GM23338 (cell line): ENCODE measurements at regions not wholly inside any gene's neighbourhood (a gene's known extent, or its start where the extent isn't known, plus 50 kb on each side); places are given as distances from the start of the nearest gene placed in this dataset.
"Not testable (repeated sequence)": the region's sequence is repeated elsewhere in the genome, so short reads cannot be mapped to it uniquely, and the experiment has no call there.

ENCODE experiments used
- CREB1 ChIP-seq: fragments of 250-450 bp; sonication (Bioruptor Pico); IDR thresholded peaks from 2 replicates; pipeline ENCODE4 v1.5.0; 2020; ENCODE audit warnings: low read depth, mild to moderate bottlenecking, moderate library complexity
- EZH2 ChIP-seq: fragments of 200-600 bp; sonication (generic); IDR thresholded peaks from one replicate; pipeline ENCODE4 v1.8.0; 2017; ENCODE audit warnings: antibody characterized with exemption, mild to moderate bottlenecking, low read depth; ENCODE audit not compliant: unreplicated experiment
- EZH2phosphoT487 ChIP-seq: fragments of 200-600 bp; sonication (generic); IDR thresholded peaks from one replicate; pipeline ENCODE4 v1.8.1; 2018; ENCODE audit warnings: antibody characterized with exemption; ENCODE audit not compliant: unreplicated experiment
- JUNB ChIP-seq: IDR thresholded peaks from one replicate; pipeline ENCODE4 v1.6.1; 2016; ENCODE audit warnings: antibody characterized with exemption; ENCODE audit not compliant: unreplicated experiment
- NANOG ChIP-seq: IDR thresholded peaks from 2 replicates; pipeline ENCODE4 v1.6.1; 2016; ENCODE audit warnings: antibody characterized with exemption, borderline replicate concordance
- POLR2AphosphoS5 ChIP-seq: IDR thresholded peaks from 2 replicates; pipeline ENCODE4 v1.6.1; 2016; ENCODE audit warnings: antibody characterized with exemption, low read depth
- STAT1 ChIP-seq: IDR thresholded peaks from one replicate; pipeline ENCODE4 v1.6.1; 2016; ENCODE audit warnings: antibody characterized with exemption; ENCODE audit not compliant: unreplicated experiment
- ZNF114 ChIP-seq: fragments of 250-450 bp; sonication (Bioruptor Pico); IDR thresholded peaks from 2 replicates; pipeline ENCODE4 v1.5.0; 2020; ENCODE audit warnings: mild to moderate bottlenecking, moderate library complexity
- ZNF331 ChIP-seq: fragments of 250-450 bp; sonication (Bioruptor Pico); IDR thresholded peaks from 2 replicates; pipeline ENCODE4 v1.5.0; 2020; ENCODE audit warnings: low read depth, mild to moderate bottlenecking, moderate library complexity
- TF ChIP-seq, protein P1 (sequence below), 2 experiments: fragments of 200-600 bp in 1 of 2; sonication (generic) in 1 of 2; conservative IDR thresholded peaks; 2 replicates each; pipeline versions ENCODE4 v1.5.1 to v1.6.1; 2016 to 2017; ENCODE audit warnings: antibody characterized with exemption in 2 of 2, low read depth in 2 of 2, mild to moderate bottlenecking in 2 of 2, moderate library complexity in 1 of 2
- TF ChIP-seq, protein P2 (sequence below): IDR thresholded peaks from one replicate; pipeline ENCODE4 v1.6.1; 2018; ENCODE audit warnings: antibody characterized with exemption; ENCODE audit not compliant: unreplicated experiment
- TF ChIP-seq, protein P3 (sequence below): IDR thresholded peaks from 2 replicates; pipeline ENCODE4 v1.6.1; 2016; ENCODE audit warnings: antibody characterized with exemption

DNA sequence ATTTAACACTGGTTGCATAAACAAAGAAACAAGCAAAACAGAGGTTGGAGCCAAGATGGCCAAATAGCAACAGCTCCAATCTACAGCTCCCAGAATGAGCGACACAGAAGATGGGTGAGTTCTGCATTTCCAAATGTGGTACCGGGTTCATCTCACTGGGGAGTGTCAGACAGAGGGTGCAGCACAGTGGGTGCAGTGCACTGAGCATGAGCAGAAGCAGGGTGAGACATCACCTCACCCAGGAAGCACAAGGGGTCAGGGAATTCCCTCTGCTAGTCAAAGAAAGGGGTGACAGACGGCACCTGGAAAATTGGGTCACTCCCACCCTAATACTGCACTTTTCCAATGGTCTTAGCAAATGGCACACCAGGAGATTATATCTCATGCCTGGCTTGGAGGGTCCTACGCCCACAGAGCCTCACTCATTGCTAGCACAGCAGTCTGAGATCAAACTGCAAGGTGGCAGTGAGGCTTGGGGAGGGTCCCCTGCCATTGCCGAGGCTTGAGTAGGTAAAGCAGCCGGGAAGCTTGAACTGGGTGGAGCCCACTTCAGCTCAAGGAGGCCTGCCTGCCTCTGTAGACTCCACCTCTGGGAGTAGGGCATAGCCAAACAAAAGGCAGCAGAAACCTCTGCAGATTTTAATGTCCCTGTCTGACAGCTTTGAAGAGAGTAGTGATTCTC is 4186.5 kb upstream of the OR11H1 start:
- TF ChIP-seq, protein P1, sequence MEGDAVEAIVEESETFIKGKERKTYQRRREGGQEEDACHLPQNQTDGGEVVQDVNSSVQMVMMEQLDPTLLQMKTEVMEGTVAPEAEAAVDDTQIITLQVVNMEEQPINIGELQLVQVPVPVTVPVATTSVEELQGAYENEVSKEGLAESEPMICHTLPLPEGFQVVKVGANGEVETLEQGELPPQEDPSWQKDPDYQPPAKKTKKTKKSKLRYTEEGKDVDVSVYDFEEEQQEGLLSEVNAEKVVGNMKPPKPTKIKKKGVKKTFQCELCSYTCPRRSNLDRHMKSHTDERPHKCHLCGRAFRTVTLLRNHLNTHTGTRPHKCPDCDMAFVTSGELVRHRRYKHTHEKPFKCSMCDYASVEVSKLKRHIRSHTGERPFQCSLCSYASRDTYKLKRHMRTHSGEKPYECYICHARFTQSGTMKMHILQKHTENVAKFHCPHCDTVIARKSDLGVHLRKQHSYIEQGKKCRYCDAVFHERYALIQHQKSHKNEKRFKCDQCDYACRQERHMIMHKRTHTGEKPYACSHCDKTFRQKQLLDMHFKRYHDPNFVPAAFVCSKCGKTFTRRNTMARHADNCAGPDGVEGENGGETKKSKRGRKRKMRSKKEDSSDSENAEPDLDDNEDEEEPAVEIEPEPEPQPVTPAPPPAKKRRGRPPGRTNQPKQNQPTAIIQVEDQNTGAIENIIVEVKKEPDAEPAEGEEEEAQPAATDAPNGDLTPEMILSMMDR (conservative IDR thresholded peaks at IDR 0.05; ENCODE audit: low read depth in 2 of 2) = not testable (repeated sequence)
- not testable (repeated sequence) for TF ChIP-seq POLR2AphosphoS5; STAT1; EZH2; EZH2phosphoT487; CREB1 (CRISPR knock-in tag); JUNB; ZNF331 (CRISPR knock-in tag); NANOG; ZNF114 (CRISPR knock-in tag)
- TF ChIP-seq, protein P2, sequence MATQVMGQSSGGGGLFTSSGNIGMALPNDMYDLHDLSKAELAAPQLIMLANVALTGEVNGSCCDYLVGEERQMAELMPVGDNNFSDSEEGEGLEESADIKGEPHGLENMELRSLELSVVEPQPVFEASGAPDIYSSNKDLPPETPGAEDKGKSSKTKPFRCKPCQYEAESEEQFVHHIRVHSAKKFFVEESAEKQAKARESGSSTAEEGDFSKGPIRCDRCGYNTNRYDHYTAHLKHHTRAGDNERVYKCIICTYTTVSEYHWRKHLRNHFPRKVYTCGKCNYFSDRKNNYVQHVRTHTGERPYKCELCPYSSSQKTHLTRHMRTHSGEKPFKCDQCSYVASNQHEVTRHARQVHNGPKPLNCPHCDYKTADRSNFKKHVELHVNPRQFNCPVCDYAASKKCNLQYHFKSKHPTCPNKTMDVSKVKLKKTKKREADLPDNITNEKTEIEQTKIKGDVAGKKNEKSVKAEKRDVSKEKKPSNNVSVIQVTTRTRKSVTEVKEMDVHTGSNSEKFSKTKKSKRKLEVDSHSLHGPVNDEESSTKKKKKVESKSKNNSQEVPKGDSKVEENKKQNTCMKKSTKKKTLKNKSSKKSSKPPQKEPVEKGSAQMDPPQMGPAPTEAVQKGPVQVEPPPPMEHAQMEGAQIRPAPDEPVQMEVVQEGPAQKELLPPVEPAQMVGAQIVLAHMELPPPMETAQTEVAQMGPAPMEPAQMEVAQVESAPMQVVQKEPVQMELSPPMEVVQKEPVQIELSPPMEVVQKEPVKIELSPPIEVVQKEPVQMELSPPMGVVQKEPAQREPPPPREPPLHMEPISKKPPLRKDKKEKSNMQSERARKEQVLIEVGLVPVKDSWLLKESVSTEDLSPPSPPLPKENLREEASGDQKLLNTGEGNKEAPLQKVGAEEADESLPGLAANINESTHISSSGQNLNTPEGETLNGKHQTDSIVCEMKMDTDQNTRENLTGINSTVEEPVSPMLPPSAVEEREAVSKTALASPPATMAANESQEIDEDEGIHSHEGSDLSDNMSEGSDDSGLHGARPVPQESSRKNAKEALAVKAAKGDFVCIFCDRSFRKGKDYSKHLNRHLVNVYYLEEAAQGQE = not testable (repeated sequence)
- TF ChIP-seq, protein P3, sequence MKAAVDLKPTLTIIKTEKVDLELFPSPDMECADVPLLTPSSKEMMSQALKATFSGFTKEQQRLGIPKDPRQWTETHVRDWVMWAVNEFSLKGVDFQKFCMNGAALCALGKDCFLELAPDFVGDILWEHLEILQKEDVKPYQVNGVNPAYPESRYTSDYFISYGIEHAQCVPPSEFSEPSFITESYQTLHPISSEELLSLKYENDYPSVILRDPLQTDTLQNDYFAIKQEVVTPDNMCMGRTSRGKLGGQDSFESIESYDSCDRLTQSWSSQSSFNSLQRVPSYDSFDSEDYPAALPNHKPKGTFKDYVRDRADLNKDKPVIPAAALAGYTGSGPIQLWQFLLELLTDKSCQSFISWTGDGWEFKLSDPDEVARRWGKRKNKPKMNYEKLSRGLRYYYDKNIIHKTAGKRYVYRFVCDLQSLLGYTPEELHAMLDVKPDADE = not testable (repeated sequence)
